ENCODE measurements at regions not wholly inside any gene's neighbourhood (a gene's known extent, or its start where the extent isn't known, plus 50 kb on each side); places are given as distances from the start of the nearest gene placed in this dataset.

DNA sequence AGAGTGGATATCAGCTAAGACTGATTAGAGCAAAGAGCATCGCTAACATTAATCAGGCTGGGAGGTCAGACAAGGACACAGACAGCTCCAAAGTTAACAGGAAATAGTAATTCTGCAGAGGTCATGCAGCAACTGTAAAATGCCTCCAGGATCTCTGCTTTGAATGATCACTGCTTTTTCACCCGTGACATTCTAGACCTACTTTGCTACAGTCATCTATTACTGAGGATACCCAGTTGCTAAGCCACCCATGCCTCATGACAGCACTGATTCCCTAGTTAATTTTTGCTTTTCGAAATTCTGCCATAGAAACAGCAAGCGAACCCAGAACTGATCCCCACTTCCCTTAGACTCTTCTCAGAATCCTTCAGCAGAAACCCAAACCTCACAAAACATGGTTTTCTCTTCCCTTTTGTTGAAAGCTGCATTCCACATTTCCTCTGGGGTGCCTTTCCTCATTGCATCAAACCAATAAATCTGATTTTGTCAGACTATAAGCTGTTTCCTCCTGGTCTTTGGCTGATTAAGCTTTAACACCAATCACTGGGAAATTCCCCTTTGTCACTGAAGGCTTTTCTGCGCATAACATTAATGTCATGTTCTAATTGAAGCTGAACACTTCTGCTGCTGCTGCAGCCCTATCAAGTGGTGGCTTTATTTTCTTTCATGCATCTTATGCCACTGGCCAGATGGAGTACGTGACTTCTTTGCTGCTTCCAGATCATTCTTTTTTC lies 201.1 kb upstream of the CHD1 start:
- TF ChIP-seq, protein P1, sequence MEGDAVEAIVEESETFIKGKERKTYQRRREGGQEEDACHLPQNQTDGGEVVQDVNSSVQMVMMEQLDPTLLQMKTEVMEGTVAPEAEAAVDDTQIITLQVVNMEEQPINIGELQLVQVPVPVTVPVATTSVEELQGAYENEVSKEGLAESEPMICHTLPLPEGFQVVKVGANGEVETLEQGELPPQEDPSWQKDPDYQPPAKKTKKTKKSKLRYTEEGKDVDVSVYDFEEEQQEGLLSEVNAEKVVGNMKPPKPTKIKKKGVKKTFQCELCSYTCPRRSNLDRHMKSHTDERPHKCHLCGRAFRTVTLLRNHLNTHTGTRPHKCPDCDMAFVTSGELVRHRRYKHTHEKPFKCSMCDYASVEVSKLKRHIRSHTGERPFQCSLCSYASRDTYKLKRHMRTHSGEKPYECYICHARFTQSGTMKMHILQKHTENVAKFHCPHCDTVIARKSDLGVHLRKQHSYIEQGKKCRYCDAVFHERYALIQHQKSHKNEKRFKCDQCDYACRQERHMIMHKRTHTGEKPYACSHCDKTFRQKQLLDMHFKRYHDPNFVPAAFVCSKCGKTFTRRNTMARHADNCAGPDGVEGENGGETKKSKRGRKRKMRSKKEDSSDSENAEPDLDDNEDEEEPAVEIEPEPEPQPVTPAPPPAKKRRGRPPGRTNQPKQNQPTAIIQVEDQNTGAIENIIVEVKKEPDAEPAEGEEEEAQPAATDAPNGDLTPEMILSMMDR (IDR thresholded peaks at IDR 0.05; ENCODE audit: low read length) = no peak
- TF ChIP-seq EZH2 (optimal IDR thresholded peaks at IDR 0.05; ENCODE audit: low read depth, low read length) = no peak

Data from MM.1S (cell line).